ENCODE measurements at regions not wholly inside any gene's neighbourhood (a gene's known extent, or its start where the extent isn't known, plus 50 kb on each side); places are given as distances from the start of the nearest gene placed in this dataset.

GRCh38 chr5:96257904-96258303 is 175.1 kb downstream of the PCSK1 start:
- H3K27ac ChIP-seq (ENCODE audit: low read depth, low read length) = no peak overlapping the region
- H3K4me3 ChIP-seq (replicated peaks in 1 of 2; ENCODE audit: low read depth in 1 of 2, low read length in 2 of 2) = no peak overlapping the region
- no peaks in the 10 kb centered on the region for H3K79me2 ChIP-seq (ENCODE audit: insufficient read depth, low read length)
- DNase-seq (ENCODE audit: low read depth, low spot score) (no peak), ATAC-seq (no peak)
- BruUV-seq (replicated peaks) = no TSS peak
- intact Hi-C loops (cut with micrococcal nuclease) = no loop called here
- H3K9me2 ChIP-seq (ENCODE audit: insufficient read depth) = no peaks in the 10 kb centered on the region
- no peaks in the 10 kb centered on the region for H4K20me1 ChIP-seq (ENCODE audit: insufficient read depth)
- ChIA-PET RAD21 (ENCODE audit: low non-redundant PET in 1 of 2, low total read pairs in 2 of 2, uncharacterized antibody in 2 of 2, unreplicated experiment in 2 of 2) (no interaction called here), CTCF (no interaction called here), POLR2A (no interaction called here)
- no peaks in the 10 kb centered on the region for H3K27me3 ChIP-seq (ENCODE audit: insufficient read depth, low read length)
- peaks cover 4 to 10% of the 10 kb centered on the region in 2 experiments; a peak in 3 of 4 replicates for H3K4me1 ChIP-seq (ENCODE audit: control insufficient read depth in 1 of 2, insufficient read depth in 2 of 2, low read length in 2 of 2)
- no peak for TF ChIP-seq CBX3 (IDR thresholded peaks at IDR 0.05; ENCODE audit: low read depth)
- TF ChIP-seq REST (IDR thresholded peaks at IDR 0.05; ENCODE audit: low read depth) = no peak
- TF ChIP-seq EGR1 (IDR thresholded peaks at IDR 0.05; ENCODE audit: low read depth) = no peak
- no peak for TF ChIP-seq RAD21 (IDR thresholded peaks at IDR 0.05; ENCODE audit: low read depth)
- no peak for TF ChIP-seq JUND (IDR thresholded peaks at IDR 0.05)
- TF ChIP-seq FOSL1 (IDR thresholded peaks at IDR 0.05; ENCODE audit: low read depth) = no peak
- TF ChIP-seq TCF7L2 (IDR thresholded peaks at IDR 0.05; ENCODE audit: borderline replicate concordance, extremely low read depth, insufficient read depth, insufficient read length) = no peak
- no peak for TF ChIP-seq ATF3 (IDR thresholded peaks at IDR 0.05)
- H3K36me3 ChIP-seq (ENCODE audit: control insufficient read depth in 1 of 2, insufficient read depth in 2 of 2, low read length in 2 of 2) = no peaks in the 10 kb centered on the region
- H3K4me2 ChIP-seq (ENCODE audit: low read length) = no peak overlapping the region
- no peak overlapping the region for H2AFZ ChIP-seq (ENCODE audit: low read depth, low read length, poor library complexity, severe bottlenecking)
- H3K9me3 ChIP-seq (ENCODE audit: control insufficient read depth in 1 of 2, insufficient read depth in 1 of 2, low read depth in 1 of 2, low read length in 2 of 2) = no peaks in the 10 kb centered on the region
- H3K9ac ChIP-seq (ENCODE audit: low read length) = no peak overlapping the region

Data from HCT116 (cell line).